ENCODE measurements at regions not wholly inside any gene's neighbourhood (a gene's known extent, or its start where the extent isn't known, plus 50 kb on each side); places are given as distances from the start of the nearest gene placed in this dataset.

DNA sequence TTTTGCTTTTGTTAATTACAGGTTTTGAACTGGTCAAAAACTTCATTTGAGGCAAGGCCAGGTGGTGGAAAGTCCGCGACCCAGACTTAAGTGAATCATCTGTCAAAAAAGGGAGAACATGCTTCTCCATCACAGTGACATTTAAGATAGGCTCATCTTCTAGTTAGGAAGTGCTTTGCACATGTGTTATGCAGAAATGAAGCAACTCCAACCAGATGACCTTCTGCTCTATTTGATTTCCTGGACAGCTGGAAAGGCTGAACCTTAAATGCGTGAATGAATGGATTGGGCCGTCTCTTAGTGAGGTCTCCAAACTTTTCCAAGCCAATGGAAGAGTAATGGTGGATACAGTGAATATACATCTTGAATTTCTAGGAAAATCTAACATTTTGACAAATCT lies 101.6 kb upstream of the FAM13C start (continued):
- TF ChIP-seq, protein P1, sequence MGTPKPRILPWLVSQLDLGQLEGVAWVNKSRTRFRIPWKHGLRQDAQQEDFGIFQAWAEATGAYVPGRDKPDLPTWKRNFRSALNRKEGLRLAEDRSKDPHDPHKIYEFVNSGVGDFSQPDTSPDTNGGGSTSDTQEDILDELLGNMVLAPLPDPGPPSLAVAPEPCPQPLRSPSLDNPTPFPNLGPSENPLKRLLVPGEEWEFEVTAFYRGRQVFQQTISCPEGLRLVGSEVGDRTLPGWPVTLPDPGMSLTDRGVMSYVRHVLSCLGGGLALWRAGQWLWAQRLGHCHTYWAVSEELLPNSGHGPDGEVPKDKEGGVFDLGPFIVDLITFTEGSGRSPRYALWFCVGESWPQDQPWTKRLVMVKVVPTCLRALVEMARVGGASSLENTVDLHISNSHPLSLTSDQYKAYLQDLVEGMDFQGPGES (IDR thresholded peaks at IDR 0.05; ENCODE audit: low read depth, low read length), result no peak
- TF ChIP-seq RAD21 (IDR thresholded peaks at IDR 0.05; ENCODE audit: low read length) (no peak), JUND (IDR thresholded peaks at IDR 0.05) (no peak), FOXM1 (IDR thresholded peaks at IDR 0.05; ENCODE audit: low read depth) (no peak), TAF1 (IDR thresholded peaks at IDR 0.05; ENCODE audit: borderline replicate concordance, low read depth, low read length) (no peak)
- TF ChIP-seq, protein P2, sequence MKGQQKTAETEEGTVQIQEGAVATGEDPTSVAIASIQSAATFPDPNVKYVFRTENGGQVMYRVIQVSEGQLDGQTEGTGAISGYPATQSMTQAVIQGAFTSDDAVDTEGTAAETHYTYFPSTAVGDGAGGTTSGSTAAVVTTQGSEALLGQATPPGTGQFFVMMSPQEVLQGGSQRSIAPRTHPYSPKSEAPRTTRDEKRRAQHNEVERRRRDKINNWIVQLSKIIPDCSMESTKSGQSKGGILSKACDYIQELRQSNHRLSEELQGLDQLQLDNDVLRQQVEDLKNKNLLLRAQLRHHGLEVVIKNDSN (IDR thresholded peaks at IDR 0.05; ENCODE audit: borderline replicate concordance, low read depth), result no peak

DNA sequence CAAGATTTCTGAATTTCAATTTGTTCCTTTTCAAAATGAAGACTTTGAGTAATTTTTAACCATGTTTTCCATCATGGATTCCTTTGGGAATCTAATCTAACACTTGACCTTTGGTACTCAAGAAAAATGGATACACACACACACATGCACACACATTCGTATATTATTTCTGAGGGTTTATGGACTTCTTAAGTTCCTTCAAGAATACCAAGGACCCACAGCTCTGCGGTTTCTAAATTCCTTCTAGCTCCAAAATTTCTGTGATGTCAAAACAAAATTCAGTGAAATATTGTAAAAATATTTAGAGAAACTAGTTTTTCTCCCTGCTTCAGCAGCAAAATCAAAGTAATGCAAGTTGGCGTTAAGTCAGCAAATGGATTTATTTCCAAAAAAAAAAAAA lies 98.3 kb upstream of the FAM13C start:
- Histone ChIP-seq H3K36me3 (replicated peaks in 1 of 2; ENCODE audit: control insufficient read depth in 1 of 2, insufficient read depth in 2 of 2, low read length in 1 of 2) (no peaks in the 10 kb centered on the region), H3K4me2 (no peak overlapping the region), H4K20me1 (ENCODE audit: insufficient read depth) (no peaks in the 10 kb centered on the region), H2AFZ (ENCODE audit: low read depth) (no peak overlapping the region), H3K9me3 (no peaks in the 10 kb centered on the region), H3K27me3 (ENCODE audit: insufficient read depth) (no peaks in the 10 kb centered on the region), H3K9ac (no peak overlapping the region), H3F3A (replicated peaks; ENCODE audit: insufficient read depth) (no peaks in the 10 kb centered on the region), H3K79me2 (ENCODE audit: insufficient read depth) (no peaks in the 10 kb centered on the region), H3K4me1 (ENCODE audit: control insufficient read depth in 1 of 2, insufficient read depth in 2 of 2, low read depth in 1 of 2, low read length in 1 of 2) (peaks cover 0 to 5% of the 10 kb centered on the region in 2 experiments; a peak in 2 of 4 replicates), H3K9me2 (no peaks in the 10 kb centered on the region), H3K4me3 (ENCODE audit: low read depth in 2 of 2, low read length in 1 of 2) (no peak overlapping the region), H3K27ac (ENCODE audit: low read depth in 2 of 2, low read length in 1 of 2) (no peak overlapping the region)
- DNase-seq, result no peak
- POLR2A ChIA-PET, result no interaction called here
- 72% methylated on average over 3 of the region's 3 CpGs for WGBS (ENCODE audit: low lambda C conversion rate)
- TF ChIP-seq RXRA (IDR thresholded peaks at IDR 0.05; ENCODE audit: borderline replicate concordance, low read depth) (no peak), RFX5 (IDR thresholded peaks at IDR 0.05; ENCODE audit: low read length) (no peak), ELF1 (IDR thresholded peaks at IDR 0.05) (no peak), GATA2 (CRISPR knock-in tag; IDR thresholded peaks at IDR 0.05) (no peak), SIN3A (IDR thresholded peaks at IDR 0.05; ENCODE audit: borderline replicate concordance, low read depth, low read length) (no peak), CHD2 (IDR thresholded peaks at IDR 0.05; ENCODE audit: low read length, partially characterized antibody) (no peak), MEF2A (IDR thresholded peaks at IDR 0.05; ENCODE audit: borderline replicate concordance, low read depth) (no peak), NFIC (IDR thresholded peaks at IDR 0.05; ENCODE audit: borderline replicate concordance) (no peak), POLR2AphosphoS5 (IDR thresholded peaks at IDR 0.05; ENCODE audit: low read depth, low read length) (no peak), NRF1 (IDR thresholded peaks at IDR 0.05; ENCODE audit: low read depth, low read length) (no peak), GABPA (IDR thresholded peaks at IDR 0.05; ENCODE audit: low read depth) (no peak), TAF1 (IDR thresholded peaks at IDR 0.05; ENCODE audit: borderline replicate concordance, low read depth, low read length) (no peak), TEAD4 (IDR thresholded peaks at IDR 0.05; ENCODE audit: borderline replicate concordance, insufficient read depth) (no peak), RCOR1 (IDR thresholded peaks at IDR 0.05; ENCODE audit: low read length) (no peak), FOSL2 (IDR thresholded peaks at IDR 0.05; ENCODE audit: borderline replicate concordance, low read depth) (no peak), JUND (IDR thresholded peaks at IDR 0.05) (no peak), SMC3 (IDR thresholded peaks at IDR 0.05; ENCODE audit: low read depth, low read length) (no peak)
- TF ChIP-seq, protein P2 (IDR thresholded peaks at IDR 0.05; ENCODE audit: borderline replicate concordance, low read depth), result no peak
- TF ChIP-seq, protein P3, sequence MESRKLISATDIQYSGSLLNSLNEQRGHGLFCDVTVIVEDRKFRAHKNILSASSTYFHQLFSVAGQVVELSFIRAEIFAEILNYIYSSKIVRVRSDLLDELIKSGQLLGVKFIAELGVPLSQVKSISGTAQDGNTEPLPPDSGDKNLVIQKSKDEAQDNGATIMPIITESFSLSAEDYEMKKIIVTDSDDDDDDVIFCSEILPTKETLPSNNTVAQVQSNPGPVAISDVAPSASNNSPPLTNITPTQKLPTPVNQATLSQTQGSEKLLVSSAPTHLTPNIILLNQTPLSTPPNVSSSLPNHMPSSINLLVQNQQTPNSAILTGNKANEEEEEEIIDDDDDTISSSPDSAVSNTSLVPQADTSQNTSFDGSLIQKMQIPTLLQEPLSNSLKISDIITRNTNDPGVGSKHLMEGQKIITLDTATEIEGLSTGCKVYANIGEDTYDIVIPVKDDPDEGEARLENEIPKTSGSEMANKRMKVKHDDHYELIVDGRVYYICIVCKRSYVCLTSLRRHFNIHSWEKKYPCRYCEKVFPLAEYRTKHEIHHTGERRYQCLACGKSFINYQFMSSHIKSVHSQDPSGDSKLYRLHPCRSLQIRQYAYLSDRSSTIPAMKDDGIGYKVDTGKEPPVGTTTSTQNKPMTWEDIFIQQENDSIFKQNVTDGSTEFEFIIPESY (IDR thresholded peaks at IDR 0.05; ENCODE audit: borderline replicate concordance, low read depth), result no peak
- CTCF ChIA-PET, result no interaction called here

Data from SK-N-SH (cell line).